ENCODE measurements at regions not wholly inside any gene's neighbourhood (a gene's known extent, or its start where the extent isn't known, plus 50 kb on each side); places are given as distances from the start of the nearest gene placed in this dataset.

DNA sequence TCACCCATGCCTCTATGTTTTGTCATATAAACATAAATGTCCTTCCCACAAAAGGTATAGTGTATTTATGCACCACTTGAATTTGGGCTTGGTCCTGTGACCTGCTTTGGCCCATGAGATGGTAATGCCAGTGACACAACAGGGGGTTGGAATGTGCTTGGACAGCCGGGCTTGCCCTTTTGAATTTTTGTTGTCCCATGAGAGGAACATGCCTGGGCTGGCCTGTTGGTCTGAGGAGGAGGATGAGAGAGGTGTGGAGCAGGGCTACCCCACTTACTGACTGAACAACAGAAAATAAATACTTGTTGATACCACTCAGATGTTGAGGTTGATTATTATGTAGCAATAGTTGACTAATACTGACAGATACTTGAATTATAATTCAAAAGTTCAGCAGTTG, 63.2 kb upstream of the TCF4 start:
- TF ChIP-seq GLIS3 (CRISPR knock-in tag; IDR thresholded peaks at IDR 0.05) (no peak), ARNTL (CRISPR knock-in tag; IDR thresholded peaks at IDR 0.05; ENCODE audit: borderline replicate concordance, low read depth) (no peak), ZFP30 (CRISPR knock-in tag; IDR thresholded peaks at IDR 0.05) (no peak), ISL1 (CRISPR knock-in tag; IDR thresholded peaks at IDR 0.05) (no peak), SNAI2 (CRISPR knock-in tag; IDR thresholded peaks at IDR 0.05) (no peak)
- TF ChIP-seq, protein P1, sequence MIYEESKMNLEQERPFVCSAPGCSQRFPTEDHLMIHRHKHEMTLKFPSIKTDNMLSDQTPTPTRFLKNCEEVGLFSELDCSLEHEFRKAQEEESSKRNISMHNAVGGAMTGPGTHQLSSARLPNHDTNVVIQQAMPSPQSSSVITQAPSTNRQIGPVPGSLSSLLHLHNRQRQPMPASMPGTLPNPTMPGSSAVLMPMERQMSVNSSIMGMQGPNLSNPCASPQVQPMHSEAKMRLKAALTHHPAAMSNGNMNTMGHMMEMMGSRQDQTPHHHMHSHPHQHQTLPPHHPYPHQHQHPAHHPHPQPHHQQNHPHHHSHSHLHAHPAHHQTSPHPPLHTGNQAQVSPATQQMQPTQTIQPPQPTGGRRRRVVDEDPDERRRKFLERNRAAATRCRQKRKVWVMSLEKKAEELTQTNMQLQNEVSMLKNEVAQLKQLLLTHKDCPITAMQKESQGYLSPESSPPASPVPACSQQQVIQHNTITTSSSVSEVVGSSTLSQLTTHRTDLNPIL (CRISPR knock-in tag; IDR thresholded peaks at IDR 0.05; ENCODE audit: low read depth): no peak
- TF ChIP-seq, protein P2, sequence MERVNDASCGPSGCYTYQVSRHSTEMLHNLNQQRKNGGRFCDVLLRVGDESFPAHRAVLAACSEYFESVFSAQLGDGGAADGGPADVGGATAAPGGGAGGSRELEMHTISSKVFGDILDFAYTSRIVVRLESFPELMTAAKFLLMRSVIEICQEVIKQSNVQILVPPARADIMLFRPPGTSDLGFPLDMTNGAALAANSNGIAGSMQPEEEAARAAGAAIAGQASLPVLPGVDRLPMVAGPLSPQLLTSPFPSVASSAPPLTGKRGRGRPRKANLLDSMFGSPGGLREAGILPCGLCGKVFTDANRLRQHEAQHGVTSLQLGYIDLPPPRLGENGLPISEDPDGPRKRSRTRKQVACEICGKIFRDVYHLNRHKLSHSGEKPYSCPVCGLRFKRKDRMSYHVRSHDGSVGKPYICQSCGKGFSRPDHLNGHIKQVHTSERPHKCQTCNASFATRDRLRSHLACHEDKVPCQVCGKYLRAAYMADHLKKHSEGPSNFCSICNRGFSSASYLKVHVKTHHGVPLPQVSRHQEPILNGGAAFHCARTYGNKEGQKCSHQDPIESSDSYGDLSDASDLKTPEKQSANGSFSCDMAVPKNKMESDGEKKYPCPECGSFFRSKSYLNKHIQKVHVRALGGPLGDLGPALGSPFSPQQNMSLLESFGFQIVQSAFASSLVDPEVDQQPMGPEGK (CRISPR knock-in tag; IDR thresholded peaks at IDR 0.05; ENCODE audit: borderline replicate concordance): no peak

Measured in SK-N-SH treated with all-trans-retinoic acid at 6 μM for 48 hours (cell line).